DOHH2 (cell line): ENCODE measurements at regions not wholly inside any gene's neighbourhood (a gene's known extent, or its start where the extent isn't known, plus 50 kb on each side); places are given as distances from the start of the nearest gene placed in this dataset.

ENCODE experiments used
- H3F3A ChIP-seq: fragments of 200-600 bp; sonication (generic), shearing (Covaris generic); 2 replicates; pipeline ENCODE4 v1.6.0; 2016; ENCODE audit warnings: antibody characterized with exemption, mild to moderate bottlenecking; ENCODE audit not compliant: control insufficient read depth, insufficient read depth
- H3K27ac ChIP-seq: fragments of 200-600 bp; sonication (generic); 2 replicates; pipeline ENCODE4 v1.5.1; 2014; ENCODE audit warnings: low read depth, mild to moderate bottlenecking, low read length, moderate library complexity
- H3K27me3 ChIP-seq: fragments of 200-600 bp; sonication (generic); 2 replicates; pipeline ENCODE4 v1.6.1; 2014; ENCODE audit warnings: mild to moderate bottlenecking, low read length, mixed read lengths; ENCODE audit not compliant: control insufficient read depth
- H3K36me3 ChIP-seq: fragments of 200-600 bp; sonication (generic); 2 replicates; pipeline ENCODE4 v1.6.1; 2014; ENCODE audit warnings: mild to moderate bottlenecking, low read length, moderate library complexity, mixed read lengths; ENCODE audit not compliant: control insufficient read depth
- H3K4me1 ChIP-seq: fragments of 200-600 bp; sonication (generic); 2 replicates; pipeline ENCODE4 v1.6.1; 2014; ENCODE audit warnings: mild to moderate bottlenecking, low read length, mixed read lengths; ENCODE audit not compliant: control insufficient read depth
- H3K4me2 ChIP-seq: fragments of 200-600 bp; sonication (generic); 2 replicates; pipeline ENCODE4 v1.6.0; 2014; ENCODE audit warnings: mild to moderate bottlenecking, low read length, moderate library complexity
- H3K4me3 ChIP-seq: fragments of 200-600 bp; sonication (generic); 2 replicates; pipeline ENCODE4 v1.5.1; 2014; ENCODE audit warnings: mild to moderate bottlenecking, low read length, mixed read lengths
- H3K79me2 ChIP-seq: fragments of 200-600 bp; sonication (generic); 2 replicates; pipeline ENCODE4 v1.6.1; 2014; ENCODE audit warnings: mild to moderate bottlenecking, low read length, mixed read lengths; ENCODE audit not compliant: control insufficient read depth
- H3K9me2 ChIP-seq: fragments of 200-600 bp; sonication (generic); replicated peaks from 2 replicates; pipeline ENCODE4 v1.6.1; 2014; ENCODE audit warnings: mild to moderate bottlenecking, low read length, mixed read lengths; ENCODE audit not compliant: control insufficient read depth
- H3K9me3 ChIP-seq: fragments of 200-600 bp; sonication (generic); 2 replicates; pipeline ENCODE4 v1.6.1; 2014; ENCODE audit warnings: antibody characterized with exemption, low read length, mixed read lengths; ENCODE audit not compliant: control insufficient read depth, insufficient read depth
- H4K20me1 ChIP-seq: fragments of 200-600 bp; sonication (generic); 2 replicates; pipeline ENCODE4 v1.6.0; 2014; ENCODE audit warnings: low read depth, mild to moderate bottlenecking, antibody characterized with exemption, low read length, moderate library complexity; ENCODE audit not compliant: control insufficient read depth, insufficient read depth
- CTCF ChIP-seq: fragments of 200-600 bp; sonication (generic); IDR thresholded peaks from one replicate; pipeline ENCODE4 v1.5.1; 2014; ENCODE audit warnings: antibody characterized with exemption, mild to moderate bottlenecking, low read depth, low read length; ENCODE audit not compliant: poor library complexity, severe bottlenecking
- EZH2phosphoT487 ChIP-seq: fragments of 200-600 bp; sonication (generic); IDR thresholded peaks from 2 replicates; pipeline ENCODE4 v1.6.1; 2017; ENCODE audit warnings: borderline replicate concordance, mild to moderate bottlenecking, antibody characterized with exemption, low read length, moderate library complexity, mixed read lengths

DNA sequence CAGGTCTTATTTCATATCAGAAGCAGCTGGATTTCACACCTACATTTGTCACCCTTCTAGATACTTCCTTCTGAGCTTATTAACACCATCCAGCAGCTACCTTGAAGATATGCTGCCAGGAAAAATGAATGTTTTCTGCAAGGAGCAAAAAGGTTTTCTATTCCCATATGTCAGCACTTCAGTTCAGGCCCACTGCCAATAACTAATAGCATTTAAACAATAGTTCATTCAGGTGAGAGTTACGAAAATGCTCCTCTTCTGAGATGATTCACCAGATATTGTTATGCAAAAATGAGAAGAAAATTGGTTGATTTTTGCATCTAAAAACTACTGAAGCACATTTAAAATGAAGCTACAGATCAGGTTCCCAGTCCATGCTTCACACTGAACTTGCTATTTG lies 56.4 kb upstream of the ISL1 start:
- H3K9me2 ChIP-seq, result no peaks in the 10 kb centered on the region
- H3K9me3 ChIP-seq, result no peaks in the 10 kb centered on the region
- TF ChIP-seq CTCF, result no peak
- TF ChIP-seq EZH2phosphoT487, result no peak
- H4K20me1 ChIP-seq, result no peaks in the 10 kb centered on the region
- no peaks in the 10 kb centered on the region for H3K79me2 ChIP-seq
- no peaks in the 10 kb centered on the region for H3K36me3 ChIP-seq
- no peak overlapping the region for H3K27ac ChIP-seq
- H3F3A ChIP-seq, result no peaks in the 10 kb centered on the region
- no peaks in the 10 kb centered on the region for H3K27me3 ChIP-seq
- H3K4me1 ChIP-seq, result no peaks in the 10 kb centered on the region
- no peak overlapping the region for H3K4me2 ChIP-seq
- H3K4me3 ChIP-seq, result no peak overlapping the region
